ENCODE measurements at regions not wholly inside any gene's neighbourhood (a gene's known extent, or its start where the extent isn't known, plus 50 kb on each side); places are given as distances from the start of the nearest gene placed in this dataset.
"Not testable (repeated sequence)": the region's sequence is repeated elsewhere in the genome, so short reads cannot be mapped to it uniquely, and the experiment has no call there.

GRCh38 chr14:52202151-52202550 is 65.3 kb upstream of the PTGDR start:
- no peak for DNase-seq

- no peak for DNase-seq
These were observed 77.1 kb upstream of the PTGDR start for GRCh38 chr14:52190337-52190931.

- DNase-seq, result no peak
These were observed 78.2 kb upstream of the PTGDR start for GRCh38 chr14:52189325-52189724.

GRCh38 chr14:52188381-52188780 is 79.1 kb upstream of the PTGDR start:
- no peak for DNase-seq

GRCh38 chr14:52185178-52185577 is 82.3 kb upstream of the PTGDR start:
- DNase-seq, result no peak

GRCh38 chr14:52182853-52183252 is 84.6 kb upstream of the PTGDR start:
- DNase-seq, result no peak

- no peak for DNase-seq
These were observed 88.2 kb upstream of the PTGDR start for GRCh38 chr14:52179141-52179790.

- DNase-seq, result no peak
These were observed 91.5 kb upstream of the PTGDR start for GRCh38 chr14:52175982-52176502.

- not testable (repeated sequence) for DNase-seq
These were observed 95.6 kb upstream of the PTGDR start for GRCh38 chr14:52171932-52172331.

- no peak for DNase-seq
These were observed 98.0 kb upstream of the NID2 start for GRCh38 chr14:52166822-52167221.

GRCh38 chr14:52155651-52156213 is 86.9 kb upstream of the NID2 start:
- no peak for DNase-seq

- DNase-seq, result no peak
These were observed 86.3 kb upstream of the NID2 start for GRCh38 chr14:52154992-52155650.

- no peak for DNase-seq
These were observed 85.1 kb upstream of the NID2 start for GRCh38 chr14:52153939-52154338.

GRCh38 chr14:52150162-52150561 is 81.3 kb upstream of the NID2 start:
- DNase-seq, result no peak

GRCh38 chr14:52148371-52148770 is 79.5 kb upstream of the NID2 start:
- no peak for DNase-seq

GRCh38 chr14:52146504-52146903 is 77.6 kb upstream of the NID2 start:
- DNase-seq, result no peak

- not testable (repeated sequence) for DNase-seq
These were observed 75.2 kb upstream of the NID2 start for GRCh38 chr14:52144099-52144498.

GRCh38 chr14:52142504-52142903 is 73.6 kb upstream of the NID2 start:
- DNase-seq, result no peak

GRCh38 chr14:52131640-52132320 is 62.9 kb upstream of the NID2 start:
- peak; percentile 96 for DNase-seq

GRCh38 chr14:52129721-52130120 is 60.9 kb upstream of the NID2 start:
- no peak for DNase-seq

GRCh38 chr14:52125885-52126284 is 57.0 kb upstream of the NID2 start:
- no peak for DNase-seq

- no peak for DNase-seq
These were observed 56.2 kb upstream of the NID2 start for GRCh38 chr14:52124791-52125684.

Data from NCI-H1694 (cell line).